ENCODE measurements at regions not wholly inside any gene's neighbourhood (a gene's known extent, or its start where the extent isn't known, plus 50 kb on each side); places are given as distances from the start of the nearest gene placed in this dataset.

- TF ChIP-seq E2F6 (IDR thresholded peaks at IDR 0.05) (no peak), MAX (IDR thresholded peaks at IDR 0.05) (peak; percentile 71), ASH2L (IDR thresholded peaks at IDR 0.05; ENCODE audit: low read length) (peak; percentile 23), KDM5A (IDR thresholded peaks at IDR 0.05; ENCODE audit: low read length) (no peak), CREB1 (IDR thresholded peaks at IDR 0.05) (peak; percentile 51; the same call in 1 of the 2 replicates), JUN (IDR thresholded peaks at IDR 0.05; ENCODE audit: low read depth, low read length) (no peak), POLR2AphosphoS5 (IDR thresholded peaks at IDR 0.05; ENCODE audit: low read depth, low read length) (no peak), CTCF (IDR thresholded peaks at IDR 0.05; ENCODE audit: control extremely low read depth in 1 of 3, insufficient read depth in 1 of 3, low read depth in 1 of 3, low read length in 3 of 3) (peak; percentile 17 to 24 (median 24)), ATF2 (IDR thresholded peaks at IDR 0.05; ENCODE audit: low read length) (no peak), RAD21 (IDR thresholded peaks at IDR 0.05 in 1 of 2, conservative IDR thresholded peaks at IDR 0.05 in 1 of 2; ENCODE audit: low read depth in 2 of 2, low read length in 2 of 2) (peak; percentile 43 to 55), CTBP2 (IDR thresholded peaks at IDR 0.05; ENCODE audit: borderline replicate concordance, insufficient read depth, insufficient read length, low read length) (no peak), SIN3A (conservative IDR thresholded peaks at IDR 0.05 in 1 of 2, IDR thresholded peaks at IDR 0.05 in 1 of 2; ENCODE audit: low read depth in 1 of 2, low read length in 2 of 2) (peak; percentile 97 to 98), RNF2 (IDR thresholded peaks at IDR 0.05; ENCODE audit: borderline replicate concordance, low read depth, low read length, missing control alignments, poor library complexity, severe bottlenecking) (no peak)
Observed at GRCh38 chr17:36703860-36704266, 102.5 kb downstream of the MRM1 start (continued).
